Dedifferentiated amniotic fluid mesenchymal stem cell (primary cell): ENCODE measurements at regions not wholly inside any gene's neighbourhood (a gene's known extent, or its start where the extent isn't known, plus 50 kb on each side); places are given as distances from the start of the nearest gene placed in this dataset.
A peak's percentile ranks its signal among the peaks of the same experiment; 100 is the strongest.
"Not testable (repeated sequence)": the region's sequence is repeated elsewhere in the genome, so short reads cannot be mapped to it uniquely, and the experiment has no call there.

Source experiments
- DNase-seq: peaks from one replicate; pipeline ENCODE4 v3.0.0-alpha.2; 2016; ENCODE audit errors: extremely low spot score

DNA sequence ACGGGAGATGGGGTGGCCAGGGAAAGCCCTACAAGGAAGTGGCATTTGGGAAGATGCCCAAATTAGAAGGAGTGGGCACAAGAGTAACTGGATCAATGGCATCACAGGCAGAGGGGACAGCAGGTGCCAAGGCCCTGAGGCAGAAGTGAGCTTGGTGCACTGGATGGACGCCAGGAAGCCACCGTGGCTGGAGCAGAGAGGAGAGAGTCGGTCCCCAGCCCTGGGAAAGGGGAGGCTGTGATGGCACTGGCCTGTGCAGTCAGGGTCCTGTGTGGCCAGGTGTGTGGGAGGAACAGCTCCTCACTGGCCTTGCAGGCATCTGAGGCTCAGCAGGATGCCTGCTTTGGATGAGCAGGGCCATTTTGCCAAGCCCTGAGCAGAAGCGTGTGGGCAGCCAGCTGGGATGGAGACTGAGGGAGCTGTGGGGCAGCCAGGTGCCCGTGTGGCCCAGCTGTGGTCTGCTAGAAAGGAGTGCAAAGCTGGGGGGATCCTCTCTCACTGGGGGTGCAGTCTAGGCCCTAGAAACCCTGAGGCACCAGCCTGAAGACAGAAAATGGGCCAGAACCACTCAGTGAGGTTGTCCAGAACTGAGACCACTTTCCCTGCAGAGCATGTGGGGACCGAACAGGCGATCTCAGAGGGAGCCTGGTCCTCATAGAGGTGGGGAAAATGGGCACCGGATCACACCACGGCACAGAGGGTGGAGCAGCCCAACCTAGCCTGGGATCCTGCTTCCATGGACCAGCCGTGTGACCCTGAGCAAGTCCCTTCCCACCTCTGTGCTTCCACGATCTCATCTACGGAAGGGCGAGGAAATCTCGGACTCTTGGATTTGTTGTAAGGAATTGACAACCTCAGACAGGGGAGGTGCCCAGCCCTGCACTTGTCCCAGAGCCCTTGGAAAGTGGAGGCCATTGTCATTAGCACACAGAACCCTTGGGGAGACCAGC lies 78.6 kb upstream of the RTL6 start:
- DNase-seq = no peak

DNA sequence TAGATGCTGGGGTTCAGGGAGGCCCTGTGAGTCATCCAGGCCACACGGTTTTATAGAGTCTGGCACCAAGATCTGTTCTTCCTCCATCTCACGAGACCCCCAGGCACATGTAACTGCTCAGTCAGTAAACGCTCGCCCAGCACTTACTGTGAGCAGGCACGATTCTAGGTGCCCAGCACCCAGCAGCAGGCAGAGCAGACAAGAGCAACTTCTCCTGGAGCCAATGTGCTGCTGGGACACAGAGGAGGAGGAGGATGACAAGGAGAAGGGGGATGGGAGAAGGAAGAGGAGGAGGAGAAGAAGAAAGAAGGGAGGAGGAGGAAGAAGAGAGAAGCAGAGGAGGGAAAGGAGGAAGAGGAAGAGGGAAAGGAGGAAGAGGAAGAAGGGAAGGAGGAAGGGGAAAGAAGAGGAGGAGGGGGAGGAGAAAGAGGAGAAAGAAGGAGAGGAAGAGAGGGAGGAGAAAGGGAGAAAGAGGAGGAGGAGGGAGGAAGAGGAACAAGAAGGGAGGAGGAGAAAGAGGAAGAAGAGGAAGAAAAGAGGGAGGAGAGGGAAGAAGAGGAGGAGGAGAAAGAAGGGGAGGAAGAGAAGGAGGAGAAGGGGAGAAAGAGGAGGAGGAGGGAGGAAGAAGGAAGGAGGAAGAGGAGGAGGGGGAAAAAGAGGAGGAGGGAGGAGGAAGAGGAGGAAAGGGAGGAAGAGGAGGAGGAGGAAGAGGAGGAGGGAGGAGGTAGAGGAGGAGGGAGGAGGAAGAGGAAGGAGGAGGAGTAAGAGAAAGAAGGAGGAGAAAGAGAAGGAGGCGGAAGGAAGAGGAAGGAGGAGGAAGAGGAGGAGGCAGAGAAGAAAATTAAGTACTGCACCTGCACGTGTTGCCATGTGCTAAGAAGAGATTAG lies 77.6 kb upstream of the RTL6 start:
- no peak for DNase-seq

DNA sequence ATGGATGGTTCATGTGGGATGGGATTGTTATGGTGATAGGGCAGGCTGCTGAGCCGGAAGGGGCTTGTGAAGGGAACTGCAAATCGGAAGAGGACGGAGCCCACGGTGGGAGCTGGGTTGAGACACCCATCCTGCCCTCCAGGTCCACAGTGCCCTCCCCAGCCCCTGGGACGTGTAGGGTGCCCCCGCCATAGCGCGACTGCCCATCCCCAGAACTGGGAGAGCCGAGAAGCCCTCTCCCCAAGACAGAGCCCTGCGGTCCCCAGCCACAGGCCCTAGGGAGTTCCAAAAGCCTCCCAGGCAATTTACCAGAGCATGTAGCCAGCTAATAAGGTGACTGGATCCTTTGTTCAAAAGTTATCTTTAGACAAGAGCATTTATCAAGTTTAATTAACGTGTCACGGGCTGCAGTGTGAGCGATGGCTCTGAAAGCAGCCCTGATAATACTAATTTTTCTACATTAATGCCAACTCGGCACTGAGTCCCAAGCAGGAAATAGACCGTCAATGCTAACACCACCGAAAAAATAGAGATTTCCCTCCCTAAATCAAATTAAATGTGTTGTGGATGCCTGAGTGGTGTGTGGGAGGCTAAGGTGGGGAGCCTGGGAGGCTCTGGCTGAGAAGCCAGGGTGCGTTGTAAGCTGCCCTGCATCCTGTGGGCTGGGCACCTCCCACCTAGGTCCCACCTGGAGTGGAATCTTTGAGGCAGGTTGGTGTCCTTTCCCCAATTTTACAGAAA lies 76.8 kb upstream of the RTL6 start:
- no peak for DNase-seq

DNA sequence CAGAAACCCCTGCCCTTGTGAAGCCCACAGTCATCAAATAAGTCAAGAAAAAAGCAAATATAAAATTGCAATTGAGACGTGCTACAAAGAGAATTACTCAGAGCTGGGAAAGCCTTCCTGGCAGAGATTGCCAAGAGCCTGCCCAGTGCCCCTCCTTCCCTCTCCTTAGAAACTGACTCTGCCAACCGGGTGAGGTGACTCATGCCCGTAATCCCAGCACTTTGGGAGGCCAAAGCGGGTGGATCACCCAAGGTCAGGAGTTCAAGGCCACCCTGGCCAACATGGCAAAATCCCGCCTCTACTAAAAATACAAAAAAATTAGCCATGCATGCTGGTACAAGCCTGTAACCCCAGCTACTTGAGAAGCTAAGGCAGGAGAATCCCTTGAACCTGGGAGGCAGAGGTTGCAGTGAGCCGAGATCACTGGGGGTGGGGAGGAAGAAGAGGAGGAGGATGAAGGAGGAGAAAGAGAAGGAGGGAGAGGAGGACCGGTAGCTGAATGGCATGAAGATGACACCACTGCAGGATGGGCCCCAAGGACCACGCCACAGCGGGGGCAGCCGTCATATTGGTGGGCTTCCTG lies 76.1 kb upstream of the RTL6 start:
- DNase-seq = peak; percentile 91

DNA sequence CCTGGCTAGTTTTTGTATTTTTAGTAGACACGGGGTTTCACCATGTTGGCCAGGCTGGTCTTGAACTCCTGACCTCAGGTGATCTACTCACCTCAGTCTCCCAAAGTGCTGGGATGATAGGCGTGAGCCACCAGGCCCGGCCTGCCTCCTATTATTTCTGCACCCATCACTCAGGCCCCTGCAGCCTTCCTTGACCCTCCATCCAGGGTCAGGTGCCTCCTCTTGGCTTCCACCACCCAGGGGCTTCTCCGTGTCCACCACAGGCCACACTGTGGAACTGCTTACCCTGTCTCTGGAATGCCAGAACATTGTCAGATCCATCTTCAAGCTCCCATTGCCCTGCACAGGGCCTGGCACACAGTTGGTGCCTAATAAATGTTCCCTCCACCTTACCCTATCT lies 75.4 kb upstream of the RTL6 start:
- no peak for DNase-seq

DNA sequence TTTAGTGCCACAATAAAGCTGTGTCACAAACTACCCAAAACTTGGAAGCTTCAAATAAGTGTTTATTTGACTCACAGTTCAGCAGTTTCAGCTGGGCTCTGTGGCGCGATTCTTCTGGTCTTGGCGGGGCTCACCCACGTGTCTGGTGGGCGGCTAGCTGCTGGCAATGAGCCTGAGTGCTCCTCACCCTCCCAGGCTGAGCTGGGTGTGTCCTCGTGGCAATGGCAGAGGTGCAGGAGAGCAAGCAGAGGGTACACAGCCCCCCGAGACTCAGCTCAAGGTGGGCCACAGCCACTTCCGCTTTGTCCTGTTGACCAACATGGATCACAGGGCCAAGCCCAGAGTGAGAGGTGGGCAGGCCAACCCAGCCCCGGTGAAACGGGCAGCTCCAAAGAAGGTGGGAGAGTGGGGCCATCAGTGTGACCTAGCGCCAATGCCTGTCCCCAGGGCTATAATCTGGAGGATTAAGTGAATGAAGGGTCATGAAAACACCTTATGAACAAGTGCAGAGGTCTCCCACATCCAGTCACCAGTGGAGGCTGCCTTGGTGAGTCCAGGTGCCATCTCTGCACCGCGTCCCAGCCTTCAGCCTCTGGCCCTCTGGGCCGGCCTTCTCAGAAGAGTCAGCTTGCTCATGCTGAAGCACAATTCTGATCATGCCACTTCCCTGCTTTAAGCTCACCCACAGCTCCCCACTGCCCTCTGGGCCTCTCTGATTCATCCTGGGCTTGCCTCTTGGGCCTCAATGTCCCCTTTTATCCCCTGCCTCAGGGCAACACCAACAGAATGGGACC lies 74.6 kb upstream of the RTL6 start:
- no peak for DNase-seq

DNA sequence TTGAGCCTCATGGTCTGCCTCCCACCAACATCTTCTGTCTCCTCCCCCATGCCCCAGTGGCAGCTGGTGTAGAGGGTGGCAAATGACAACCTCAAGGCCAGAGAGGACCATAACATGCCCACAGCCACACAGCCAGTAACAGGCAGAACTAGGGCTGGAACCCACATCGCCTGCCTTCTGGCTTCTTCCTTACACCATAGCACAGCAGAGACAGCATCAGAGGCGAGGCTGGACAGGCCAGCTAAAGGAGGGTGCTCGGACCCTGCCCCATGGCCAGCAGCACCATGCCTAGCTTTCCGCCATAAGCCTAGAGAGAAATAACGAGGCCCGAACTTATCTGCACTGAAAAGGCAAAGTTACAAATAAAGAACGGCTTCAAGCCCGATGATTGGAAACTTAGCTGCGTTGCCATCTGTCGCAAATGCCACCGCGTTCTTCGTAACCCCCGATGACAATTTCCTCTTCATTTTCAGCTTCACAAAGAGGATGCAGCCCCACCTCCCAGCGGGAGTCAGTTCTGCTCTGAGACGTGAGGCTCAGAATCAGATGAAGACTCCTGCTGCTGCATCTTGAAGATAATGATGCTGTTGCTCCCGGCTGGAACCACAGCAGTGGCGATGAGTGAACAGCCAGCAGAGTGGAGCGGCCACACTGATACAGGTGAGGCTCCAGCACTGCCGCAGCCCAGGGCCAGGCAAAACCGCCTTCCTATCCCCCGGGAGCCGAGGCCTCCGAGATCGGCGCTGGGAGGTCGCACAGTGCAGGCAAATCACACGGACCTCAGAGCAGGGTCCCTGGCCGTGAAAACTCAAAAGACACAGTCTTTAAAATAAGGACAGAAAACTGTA lies 73.8 kb upstream of the RTL6 start:
- DNase-seq = no peak

DNA sequence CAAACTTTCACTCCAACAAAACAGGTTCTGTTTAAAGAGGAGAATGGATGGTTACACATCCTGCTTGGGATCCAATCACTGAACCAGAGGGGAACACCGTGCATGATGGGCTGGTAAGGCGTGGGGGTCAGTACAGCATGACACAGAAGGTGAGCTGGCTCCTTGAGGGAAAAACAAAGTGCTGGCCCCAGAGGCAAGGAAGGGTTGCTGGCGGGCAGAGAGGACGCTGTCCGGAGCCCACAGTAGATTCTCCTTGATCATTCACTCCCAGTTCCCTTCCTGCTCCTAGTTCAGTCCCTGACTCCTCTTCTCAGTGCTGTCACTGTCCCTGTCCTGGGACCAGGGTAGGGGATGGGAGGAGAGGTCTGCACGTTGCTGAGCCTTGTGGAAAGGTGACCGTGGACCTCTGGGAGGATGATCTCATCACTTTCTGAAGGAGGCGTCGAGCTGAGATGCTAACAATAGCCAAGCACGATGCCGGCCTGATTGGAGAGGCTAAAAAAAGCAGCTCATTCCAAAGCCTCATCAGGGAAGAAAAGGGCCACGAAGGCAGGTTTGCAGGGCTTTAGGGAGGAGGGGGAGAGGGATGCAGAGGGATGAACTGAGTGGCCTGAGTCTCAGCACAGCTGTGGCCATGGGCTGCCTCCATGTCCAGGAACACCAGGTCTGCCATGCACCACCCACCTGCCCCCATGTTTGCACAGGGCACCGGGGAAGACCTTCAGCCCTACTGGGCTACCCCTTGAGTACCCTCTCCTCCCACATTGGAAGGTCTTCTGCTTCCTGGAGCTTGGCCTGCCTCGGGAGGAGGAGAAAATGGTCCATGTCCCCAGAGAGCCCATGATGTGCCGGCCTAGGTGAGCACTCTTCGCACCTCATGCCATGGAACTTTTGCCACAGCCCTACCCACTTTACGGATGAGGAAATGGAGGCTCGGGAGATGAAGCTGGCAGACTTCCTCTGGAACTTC lies 72.7 kb upstream of the RTL6 start:
- DNase-seq = no peak

DNA sequence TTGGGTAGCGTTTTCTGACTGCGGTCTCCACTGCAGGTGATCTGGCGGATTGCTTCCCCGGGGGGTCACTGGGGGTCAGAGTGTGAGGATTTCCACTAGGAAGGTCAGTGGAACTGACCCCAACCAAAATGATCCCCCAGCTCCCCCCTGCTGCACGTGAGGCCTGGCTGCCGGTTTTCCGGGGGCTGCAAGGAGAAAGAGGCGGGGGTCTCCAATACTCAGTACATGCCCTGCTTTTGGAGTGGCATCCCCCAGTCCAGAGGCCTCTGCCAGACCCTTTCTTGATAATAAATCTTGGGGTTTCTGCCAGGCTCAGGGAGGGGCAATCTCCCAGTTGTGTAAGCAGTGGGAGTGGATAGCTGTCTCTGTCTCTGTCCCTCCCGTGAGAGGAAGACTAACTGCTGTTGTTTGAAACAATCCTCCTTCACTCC lies 71.5 kb upstream of the RTL6 start:
- no peak for DNase-seq

DNA sequence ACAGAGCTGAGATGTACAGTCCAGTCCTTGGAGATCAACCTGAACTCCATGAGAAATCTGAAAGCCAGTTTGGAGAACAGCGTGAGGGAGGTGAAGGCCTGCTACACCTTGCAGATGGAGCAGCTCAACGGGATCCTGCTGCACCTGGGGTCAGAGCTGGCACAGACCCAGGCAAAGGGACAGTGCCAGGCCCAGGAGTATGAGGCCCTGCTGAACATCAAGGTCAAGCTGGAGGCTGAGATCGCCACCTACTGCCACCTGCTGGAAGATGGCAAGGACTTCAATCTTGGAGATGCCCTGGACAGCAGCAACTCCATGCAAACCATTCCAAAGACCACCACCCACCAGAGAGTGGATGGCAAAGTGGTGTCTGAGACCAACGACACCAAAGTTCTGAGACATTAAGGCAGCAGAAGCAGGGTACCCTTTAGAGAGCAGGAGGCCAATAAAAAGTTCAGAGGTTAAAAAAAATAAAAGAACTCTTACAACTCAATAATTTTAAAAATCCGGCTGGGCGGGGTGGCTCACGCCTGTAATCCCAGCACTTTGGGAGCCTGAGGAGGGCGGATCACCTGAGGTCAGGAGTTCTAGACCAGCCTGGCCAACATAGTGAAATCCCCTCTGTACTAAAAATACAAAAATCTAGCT lies 69.9 kb upstream of the RTL6 start:
- no peak for DNase-seq

DNA sequence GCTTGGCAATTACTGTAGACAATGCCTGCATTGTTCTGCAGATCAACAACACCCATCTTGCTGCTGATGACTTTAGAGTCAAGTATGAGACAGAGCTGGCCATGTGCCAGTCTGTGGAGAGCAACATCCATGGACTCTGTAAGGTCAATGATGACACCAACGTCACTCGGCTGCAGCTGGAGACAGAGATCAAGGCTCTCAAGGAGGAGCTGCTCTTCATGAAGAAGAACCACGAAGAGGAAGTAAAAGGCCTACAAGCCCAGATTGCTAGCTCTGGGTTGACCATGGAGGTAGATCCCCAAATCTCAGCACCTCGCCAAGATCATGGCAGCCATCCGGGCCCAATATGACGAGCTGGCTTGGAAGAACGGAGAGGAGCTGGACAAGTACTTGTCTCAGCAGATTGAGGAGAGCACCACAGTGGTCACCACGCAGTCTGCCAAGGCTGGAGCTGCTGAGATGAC lies 69.4 kb upstream of the RTL6 start:
- not testable (repeated sequence) for DNase-seq

DNA sequence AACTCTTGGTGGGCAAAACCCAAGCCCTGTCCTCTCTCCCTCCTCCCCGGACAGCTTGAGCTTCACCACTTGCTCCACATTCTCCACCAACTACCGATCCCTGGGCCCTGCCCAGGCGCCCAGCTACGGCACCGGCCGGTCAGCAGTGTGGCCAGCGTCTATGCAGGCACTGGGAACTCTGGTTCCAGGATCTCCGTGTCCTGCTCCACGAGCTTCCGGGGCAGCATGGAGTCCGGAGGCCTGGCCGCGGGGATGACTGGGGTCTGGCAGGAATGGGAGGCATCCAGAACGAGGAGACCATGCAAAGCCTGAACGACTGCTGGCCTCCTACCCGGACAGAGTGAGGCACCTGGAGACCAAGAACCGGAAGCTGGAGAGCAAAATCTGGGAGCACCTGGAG lies 68.9 kb upstream of the RTL6 start:
- DNase-seq = no peak

DNA sequence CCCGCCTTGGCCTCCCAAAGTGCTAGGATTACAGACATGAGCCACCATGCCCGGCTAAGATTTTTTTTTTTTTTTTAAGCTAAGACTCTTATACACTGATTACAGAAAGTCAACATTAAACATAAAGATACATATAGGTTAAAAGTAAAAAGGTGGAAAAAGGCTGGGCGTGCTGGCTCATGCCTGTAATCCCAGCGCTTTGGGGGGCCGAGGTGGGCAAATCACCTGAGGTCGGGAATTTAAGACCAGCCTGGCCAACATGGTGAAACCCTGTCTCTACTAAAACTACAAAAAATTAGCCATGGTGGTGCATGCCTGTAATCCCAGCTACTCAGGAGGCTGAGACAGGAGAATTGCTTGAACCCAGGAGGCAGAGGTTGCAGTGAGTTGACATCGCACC lies 64.6 kb upstream of the RTL6 start:
- not testable (repeated sequence) for DNase-seq

DNA sequence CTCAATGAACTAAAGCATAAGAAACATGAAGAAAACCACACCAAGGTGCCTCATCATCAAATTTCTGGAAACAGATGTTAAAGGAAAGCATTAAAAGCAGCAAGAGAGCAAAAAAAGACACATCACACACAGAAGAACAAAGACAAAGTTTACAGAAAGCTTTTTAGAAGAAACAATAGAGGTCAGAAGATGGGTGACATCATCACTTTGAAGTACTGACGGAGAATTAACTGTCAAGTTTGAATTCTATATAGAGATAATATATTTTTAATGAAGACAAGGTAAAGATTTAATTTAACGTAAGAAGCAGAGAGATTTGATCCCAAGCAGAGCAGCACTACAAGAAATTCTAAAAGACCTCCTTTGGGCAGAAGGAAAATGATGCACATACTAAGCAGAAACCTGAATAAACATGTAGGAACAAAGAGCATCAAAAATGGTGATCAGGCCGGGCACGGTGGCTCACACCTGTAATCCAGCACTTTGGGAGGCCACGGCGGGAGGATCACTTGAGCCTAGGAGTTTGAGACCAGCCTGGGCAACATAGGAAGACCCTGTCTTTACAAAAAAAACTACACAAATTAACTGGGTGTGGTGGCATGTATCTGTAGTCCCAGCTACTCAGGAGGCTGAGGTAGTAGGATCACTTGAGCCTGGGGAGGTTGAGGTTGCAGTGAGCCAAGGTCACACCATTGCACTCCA lies 63.3 kb upstream of the RTL6 start:
- DNase-seq = no peak

DNA sequence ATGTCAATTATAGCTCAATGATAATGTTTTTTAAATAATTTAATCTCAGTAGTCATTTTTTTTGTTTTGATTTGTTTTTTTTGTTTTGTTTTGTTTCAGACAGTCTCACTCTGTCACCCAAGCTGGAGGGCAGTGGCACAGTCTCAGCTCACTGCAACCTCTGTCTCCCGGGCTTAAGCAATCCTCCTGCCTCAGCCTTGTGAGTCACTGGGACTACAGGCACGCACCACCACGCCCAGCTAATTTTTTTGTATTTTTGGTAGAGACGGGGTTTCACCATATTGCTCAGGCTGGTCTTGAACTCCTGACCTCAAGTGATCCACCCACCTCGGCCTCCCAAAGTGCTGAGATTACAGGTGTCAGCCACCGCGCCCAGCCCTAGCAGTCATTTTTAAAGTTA lies 60.6 kb upstream of the RTL6 start:
- peak; percentile 31 for DNase-seq

DNA sequence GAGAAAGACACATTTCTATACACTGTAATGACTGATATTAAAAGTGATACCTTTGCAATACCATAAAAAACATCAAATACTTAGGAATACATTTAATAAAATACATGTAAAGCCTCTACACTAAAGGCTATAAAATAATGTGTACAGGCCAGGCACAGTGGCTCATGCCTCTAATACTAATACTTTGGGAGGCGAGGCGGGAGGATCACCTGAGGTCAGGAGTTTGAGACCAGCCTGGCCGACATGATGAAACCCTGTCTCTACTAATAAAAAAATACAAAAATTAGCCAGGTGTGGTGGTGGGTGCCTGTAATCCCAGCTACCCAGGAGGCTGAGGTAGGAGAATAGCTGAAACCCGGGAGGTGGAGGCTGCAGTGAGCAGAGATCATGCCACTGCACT lies 59.8 kb upstream of the RTL6 start:
- not testable (repeated sequence) for DNase-seq

DNA sequence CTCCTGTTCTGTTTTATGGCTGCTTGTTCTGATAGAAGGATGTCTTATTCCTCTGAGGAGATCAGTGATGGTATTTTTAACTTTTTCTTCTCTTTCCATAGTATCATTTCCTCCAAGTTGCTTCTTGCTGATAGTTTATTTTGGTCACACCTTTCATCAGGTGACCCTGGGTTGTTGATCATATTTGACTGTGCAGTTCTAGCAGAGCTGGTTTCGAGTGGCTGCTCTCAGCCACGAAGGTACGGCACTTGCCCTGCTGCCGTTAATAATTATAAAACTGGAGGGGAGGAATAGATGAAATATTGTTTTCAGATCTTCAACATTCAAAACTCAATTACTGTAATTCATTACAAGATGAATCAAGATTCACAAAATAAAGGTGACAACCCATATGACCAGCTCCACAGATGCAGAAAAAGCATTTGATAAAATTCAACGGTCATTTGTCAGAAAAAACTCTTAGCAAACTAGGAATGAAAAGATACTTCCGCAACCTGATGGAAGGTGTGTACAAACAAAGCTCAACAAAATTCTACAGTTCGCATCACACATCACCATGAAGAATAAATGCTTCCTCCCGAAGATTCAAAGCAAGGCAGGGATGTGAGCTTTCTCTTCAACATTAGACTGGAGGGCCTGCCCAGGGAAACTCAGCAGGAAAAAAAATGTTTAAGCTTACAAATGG lies 59.2 kb upstream of the RTL6 start:
- DNase-seq = no peak
